ENCODE measurements at regions not wholly inside any gene's neighbourhood (a gene's known extent, or its start where the extent isn't known, plus 50 kb on each side); places are given as distances from the start of the nearest gene placed in this dataset.
A peak's percentile ranks its signal among the peaks of the same experiment; 100 is the strongest.
"Not testable (repeated sequence)": the region's sequence is repeated elsewhere in the genome, so short reads cannot be mapped to it uniquely, and the experiment has no call there.

GRCh38 chr3:69688400-69688799 is 50.9 kb upstream of the MITF start:
- H3K4me3 ChIP-seq, result no peak overlapping the region
- no peaks in the 10 kb centered on the region for H3K9me3 ChIP-seq
- no peaks in the 10 kb centered on the region for H3K27me3 ChIP-seq
- no peak overlapping the region for H3K27ac ChIP-seq
- H3K4me1 ChIP-seq, result no peaks in the 10 kb centered on the region
- TF ChIP-seq CTCF (IDR thresholded peaks at IDR 0.05), result no peak
- H3K36me3 ChIP-seq, result no peaks in the 10 kb centered on the region
- no peak for DNase-seq
- intact Hi-C loops (cut with DNase I), result no loop called here
- no peak for ATAC-seq

- no peak overlapping the region for H3K27ac ChIP-seq
- DNase-seq (no peak), ATAC-seq (no peak)
- intact Hi-C loops (cut with DNase I), result no loop called here
- no peak overlapping the region for H3K4me3 ChIP-seq
- H3K27me3 ChIP-seq, result no peaks in the 10 kb centered on the region
- no peak for TF ChIP-seq CTCF (IDR thresholded peaks at IDR 0.05)
- H3K36me3 ChIP-seq, result no peaks in the 10 kb centered on the region
- no peaks in the 10 kb centered on the region for H3K9me3 ChIP-seq
- H3K4me1 ChIP-seq, result no peaks in the 10 kb centered on the region
Observed at GRCh38 chr3:69687641-69688040, 51.6 kb upstream of the MITF start.

GRCh38 chr3:69686056-69686455 is 53.2 kb upstream of the MITF start:
- intact Hi-C loops (cut with DNase I), result no loop called here

GRCh38 chr3:69684309-69684961 is 54.8 kb upstream of the MITF start:
- H3K27me3 ChIP-seq, result no peaks in the 10 kb centered on the region
- H3K4me1 ChIP-seq, result no peaks in the 10 kb centered on the region
- no peak overlapping the region for H3K27ac ChIP-seq
- intact Hi-C loops (cut with DNase I), result no loop called here
- no peaks in the 10 kb centered on the region for H3K36me3 ChIP-seq
- no peak for TF ChIP-seq CTCF (IDR thresholded peaks at IDR 0.05)
- ATAC-seq (no peak), DNase-seq (no peak)
- no peak overlapping the region for H3K4me3 ChIP-seq
- no peaks in the 10 kb centered on the region for H3K9me3 ChIP-seq

More at GRCh38 chr3:69686056-69686455, 53.2 kb upstream of the MITF start:
- H3K9me3 ChIP-seq, result no peaks in the 10 kb centered on the region
- peak overlapping the region in 1 of 2 donors; percentile 40 for H3K27ac ChIP-seq
- H3K36me3 ChIP-seq, result no peaks in the 10 kb centered on the region
- ATAC-seq (no peak), DNase-seq (no peak)
- H3K4me3 ChIP-seq, result no peak overlapping the region
- TF ChIP-seq CTCF (IDR thresholded peaks at IDR 0.05), result no peak
- no peaks in the 10 kb centered on the region for H3K4me1 ChIP-seq
- H3K27me3 ChIP-seq, result no peaks in the 10 kb centered on the region

GRCh38 chr3:69683082-69683806 is 56.0 kb upstream of the MITF start:
- intact Hi-C loops (cut with DNase I), result no loop called here
- DNase-seq, result no peak
- Histone ChIP-seq H3K9me3 (no peaks in the 10 kb centered on the region), H3K27me3 (no peaks in the 10 kb centered on the region), H3K36me3 (no peaks in the 10 kb centered on the region), H3K27ac (no peak overlapping the region), H3K4me1 (no peaks in the 10 kb centered on the region), H3K4me3 (no peak overlapping the region)
- no peak for ATAC-seq
- no peak for TF ChIP-seq CTCF (IDR thresholded peaks at IDR 0.05)

GRCh38 chr3:69677456-69677855 is 61.8 kb upstream of the MITF start:
- not testable (repeated sequence) for H3K9me3 ChIP-seq, H3K4me3 ChIP-seq, H3K36me3 ChIP-seq, H3K27me3 ChIP-seq, ATAC-seq, H3K4me1 ChIP-seq, H3K27ac ChIP-seq
- intact Hi-C loops (cut with DNase I), result loop anchor here in 1 of 2 donors (10.0 kb wide), 1 partner anchor 243 kb away; no protein-coding TSS in a partner anchor
- peak in 1 of 4 donors; percentile 47 for DNase-seq
